KMS-11 (cell line): ENCODE measurements at regions not wholly inside any gene's neighbourhood (a gene's known extent, or its start where the extent isn't known, plus 50 kb on each side); places are given as distances from the start of the nearest gene placed in this dataset.

Experiments used
- H2AFZ ChIP-seq: fragments of 200-600 bp; sonication (generic); 2 replicates; pipeline ENCODE4 v1.6.1; 2016; ENCODE audit warnings: antibody characterized with exemption, mixed run types, low read depth
- H3K27ac ChIP-seq: fragments of 200-600 bp; sonication (generic); 2 replicates; pipeline ENCODE4 v1.6.1; 2016; ENCODE audit warnings: mild to moderate bottlenecking, mixed run types
- H3K27me3 ChIP-seq: fragments of 200-600 bp; sonication (generic); 2 replicates; pipeline ENCODE4 v1.6.1; 2017; ENCODE audit warnings: mild to moderate bottlenecking, low read depth, mixed run types, moderate library complexity; ENCODE audit not compliant: insufficient read depth
- H3K36me3 ChIP-seq: fragments of 200-600 bp; sonication (generic); 2 replicates; pipeline ENCODE4 v1.6.1; 2017; ENCODE audit warnings: mild to moderate bottlenecking, mixed run types; ENCODE audit not compliant: insufficient read depth
- H3K4me1 ChIP-seq: fragments of 200-600 bp; sonication (generic); 2 replicates; pipeline ENCODE4 v1.6.1; 2016; ENCODE audit warnings: mild to moderate bottlenecking, low read depth, mixed run types; ENCODE audit not compliant: poor library complexity, severe bottlenecking
- H3K4me2 ChIP-seq: fragments of 200-600 bp; sonication (generic); 2 replicates; pipeline ENCODE4 v1.7.0; 2016; ENCODE audit warnings: mild to moderate bottlenecking, mixed run types
- H3K4me3 ChIP-seq: fragments of 200-600 bp; sonication (generic); IDR thresholded peaks from 2 replicates; pipeline ENCODE4 v1.6.1; 2017; ENCODE audit warnings: low read depth, low read length, mixed read lengths; ENCODE audit not compliant: insufficient read depth
- H3K79me2 ChIP-seq: fragments of 200-600 bp; sonication (generic); 2 replicates; pipeline ENCODE4 v1.6.1; 2016; ENCODE audit warnings: low read depth, mixed run types; ENCODE audit not compliant: insufficient read depth
- H3K9ac ChIP-seq: fragments of 200-600 bp; sonication (generic); 2 replicates; pipeline ENCODE4 v1.6.1; 2016; ENCODE audit warnings: mild to moderate bottlenecking, mixed run types
- H4K20me1 ChIP-seq: fragments of 200-600 bp; sonication (generic); 2 replicates; pipeline ENCODE4 v1.6.1; 2016; ENCODE audit warnings: mild to moderate bottlenecking, mixed run types; ENCODE audit not compliant: insufficient read depth
- TF ChIP-seq, protein P1 (sequence below): fragments of 200-600 bp; sonication (generic); conservative IDR thresholded peaks from 2 replicates; pipeline ENCODE4 v1.6.1; 2017; ENCODE audit warnings: low read depth, mild to moderate bottlenecking, antibody characterized with exemption, low read length, moderate library complexity, mixed read lengths

DNA sequence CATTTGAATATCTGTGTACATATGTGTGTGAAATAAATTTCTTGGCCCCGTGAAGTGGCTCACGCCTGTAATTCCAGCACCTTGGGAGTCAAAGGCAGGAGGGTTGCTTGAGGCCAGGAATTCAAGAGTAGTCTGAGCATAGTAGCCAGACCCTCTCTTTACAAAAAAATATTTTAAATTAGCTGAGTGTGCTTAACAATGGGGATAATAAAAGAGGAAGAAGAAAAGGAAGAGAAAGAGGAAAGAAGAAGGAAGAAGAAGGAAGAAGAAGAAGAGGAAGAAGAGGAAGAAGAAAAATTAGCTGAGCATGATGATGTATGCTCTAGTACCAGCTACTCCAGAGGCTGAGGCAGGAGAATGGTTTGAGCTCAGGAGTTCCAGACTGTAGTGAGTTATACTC is 52.1 kb upstream of the XPO1 start:
- TF ChIP-seq, protein P1, sequence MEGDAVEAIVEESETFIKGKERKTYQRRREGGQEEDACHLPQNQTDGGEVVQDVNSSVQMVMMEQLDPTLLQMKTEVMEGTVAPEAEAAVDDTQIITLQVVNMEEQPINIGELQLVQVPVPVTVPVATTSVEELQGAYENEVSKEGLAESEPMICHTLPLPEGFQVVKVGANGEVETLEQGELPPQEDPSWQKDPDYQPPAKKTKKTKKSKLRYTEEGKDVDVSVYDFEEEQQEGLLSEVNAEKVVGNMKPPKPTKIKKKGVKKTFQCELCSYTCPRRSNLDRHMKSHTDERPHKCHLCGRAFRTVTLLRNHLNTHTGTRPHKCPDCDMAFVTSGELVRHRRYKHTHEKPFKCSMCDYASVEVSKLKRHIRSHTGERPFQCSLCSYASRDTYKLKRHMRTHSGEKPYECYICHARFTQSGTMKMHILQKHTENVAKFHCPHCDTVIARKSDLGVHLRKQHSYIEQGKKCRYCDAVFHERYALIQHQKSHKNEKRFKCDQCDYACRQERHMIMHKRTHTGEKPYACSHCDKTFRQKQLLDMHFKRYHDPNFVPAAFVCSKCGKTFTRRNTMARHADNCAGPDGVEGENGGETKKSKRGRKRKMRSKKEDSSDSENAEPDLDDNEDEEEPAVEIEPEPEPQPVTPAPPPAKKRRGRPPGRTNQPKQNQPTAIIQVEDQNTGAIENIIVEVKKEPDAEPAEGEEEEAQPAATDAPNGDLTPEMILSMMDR = no peak
- no peak overlapping the region for H2AFZ ChIP-seq
- no peaks in the 10 kb centered on the region for H4K20me1 ChIP-seq
- H3K79me2 ChIP-seq = no peaks in the 10 kb centered on the region
- H3K36me3 ChIP-seq = no peaks in the 10 kb centered on the region
- no peak overlapping the region for H3K4me3 ChIP-seq
- no peak overlapping the region for H3K27ac ChIP-seq
- H3K9ac ChIP-seq = no peak overlapping the region
- H3K4me1 ChIP-seq = no peaks in the 10 kb centered on the region
- H3K4me2 ChIP-seq = no peak overlapping the region
- no peaks in the 10 kb centered on the region for H3K27me3 ChIP-seq

- H3K36me3 ChIP-seq = no peaks in the 10 kb centered on the region
- no peak overlapping the region for H3K4me2 ChIP-seq
- H4K20me1 ChIP-seq = no peaks in the 10 kb centered on the region
- no peaks in the 10 kb centered on the region for H3K27me3 ChIP-seq
- H3K9ac ChIP-seq = no peak overlapping the region
- no peak overlapping the region for H2AFZ ChIP-seq
- H3K4me3 ChIP-seq = no peak overlapping the region
- no peak overlapping the region for H3K27ac ChIP-seq
- H3K4me1 ChIP-seq = no peaks in the 10 kb centered on the region
- TF ChIP-seq, protein P1 = no peak
- no peaks in the 10 kb centered on the region for H3K79me2 ChIP-seq
Observed at GRCh38 chr2:61588566-61588965, 50.4 kb upstream of the XPO1 start.
